ENCODE measurements at regions not wholly inside any gene's neighbourhood (a gene's known extent, or its start where the extent isn't known, plus 50 kb on each side); places are given as distances from the start of the nearest gene placed in this dataset.

- TF ChIP-seq CTCF (IDR thresholded peaks at IDR 0.05) (no peak), EZH2 (IDR thresholded peaks at IDR 0.05; ENCODE audit: borderline replicate concordance, insufficient read depth, low read depth, low read length, poor library complexity, severe bottlenecking) (no peak)
Measured at GRCh38 chr16:65280845-65281512, 159.1 kb upstream of the CDH11 start.
